Endothelial cell of umbilical vein (primary cell): ENCODE measurements at regions not wholly inside any gene's neighbourhood (a gene's known extent, or its start where the extent isn't known, plus 50 kb on each side); places are given as distances from the start of the nearest gene placed in this dataset.

ENCODE experiments used
- BruUV-seq: library from RNA; stranded (reverse); fragments of 400-500 nt; replicated peaks from 2 replicates; lab custom pipeline; 2021; lab: Mats Ljungman, UMichigan
- CTCF ChIA-PET: fragments of 300-600, 350-600 bp; sonication (Branson Sonifier 250); formaldehyde crosslinking; loops from one replicate; lab custom pipeline; 2021; ENCODE audit warnings: antibody characterized with exemption, inconsistent platforms; lab: Charles Lee
- POLR2A ChIA-PET: fragments of 300-600, 350-600 bp; sonication (Branson Sonifier 250); formaldehyde crosslinking; loops from one replicate; lab custom pipeline; 2021; ENCODE audit warnings: antibody characterized with exemption, inconsistent platforms; lab: Charles Lee
- DNase-seq: peaks from one replicate; pipeline ENCODE4 v3.0.0-alpha.2; 2011; ENCODE audit warnings: low read depth, low spot score
- FAIRE-seq: peaks from 2 replicates; lab custom pipeline; 2011; peaks lifted over from hg19 to GRCh38; lab: Jason Lieb, UNC
- H2AFZ ChIP-seq: 2 replicates; pipeline ENCODE4 v1.6.0; 2012; ENCODE audit warnings: low read depth, low read length, control low read depth, inconsistent platforms
- H3K27ac ChIP-seq: 2 replicates; pipeline ENCODE4 v1.5.1; 2011; ENCODE audit warnings: low read depth, mild to moderate bottlenecking, control low read depth, low read length, moderate library complexity; ENCODE audit not compliant: insufficient read depth
- H3K27me3 ChIP-seq, 2 experiments: 2 replicates each; pipeline versions ENCODE4 v1.6.0 to v1.6.1; 2011; ENCODE audit warnings: low read length in 2 of 2, mixed read lengths in 1 of 2; ENCODE audit not compliant: control insufficient read depth in 2 of 2, insufficient read depth in 2 of 2
- H3K36me3 ChIP-seq, 2 experiments: 2 replicates in 1 of 2; 3 replicates in 1 of 2; pipeline ENCODE4 v1.5.1; 2011; ENCODE audit warnings: low read length in 2 of 2, mild to moderate bottlenecking in 1 of 2, moderate library complexity in 1 of 2; ENCODE audit not compliant: control insufficient read depth in 2 of 2, insufficient read depth in 2 of 2; ENCODE audit errors: extremely low read depth in 1 of 2
- H3K4me1 ChIP-seq: 3 replicates; pipeline ENCODE4 v1.5.1; 2011; ENCODE audit warnings: mild to moderate bottlenecking, low read length; ENCODE audit not compliant: control insufficient read depth, insufficient read depth; ENCODE audit errors: extremely low read depth
- H3K4me2 ChIP-seq: 2 replicates; pipeline ENCODE4 v1.6.1; 2011; ENCODE audit warnings: low read length, control low read depth, mixed read lengths; ENCODE audit not compliant: insufficient read depth
- H3K4me3 ChIP-seq, 3 experiments: fragments of 200-600 bp in 1 of 3; sonication (generic), shearing (Covaris generic) in 1 of 3; replicated peaks in 1 of 3; 2 replicates each; pipeline ENCODE4 v1.5.1; 2011 to 2016; ENCODE audit warnings: control low read depth in 3 of 3, low read length in 3 of 3, mild to moderate bottlenecking in 2 of 3, inconsistent platforms in 1 of 3, low read depth in 1 of 3, moderate library complexity in 1 of 3; ENCODE audit not compliant: insufficient read depth in 1 of 3
- H3K79me2 ChIP-seq: 2 replicates; pipeline ENCODE4 v1.6.0; 2012; ENCODE audit warnings: low read length, inconsistent platforms; ENCODE audit not compliant: control insufficient read depth, insufficient read depth
- H3K9ac ChIP-seq: replicated peaks from 2 replicates; pipeline ENCODE3; 2011; ENCODE audit warnings: low read length, control low read depth; ENCODE audit not compliant: insufficient read depth; ENCODE audit errors: extremely low read depth
- H3K9me1 ChIP-seq: replicated peaks from 3 replicates; pipeline ENCODE4 v1.6.0; 2011; ENCODE audit warnings: mild to moderate bottlenecking, low read length; ENCODE audit not compliant: control insufficient read depth, insufficient read depth; ENCODE audit errors: extremely low read depth
- H3K9me3 ChIP-seq: replicated peaks from 2 replicates; pipeline ENCODE4 v1.5.1; 2012; ENCODE audit warnings: low read length, inconsistent platforms; ENCODE audit not compliant: control insufficient read depth, insufficient read depth
- H4K20me1 ChIP-seq: replicated peaks from 2 replicates; pipeline ENCODE3; 2011; ENCODE audit warnings: mild to moderate bottlenecking, low read length; ENCODE audit not compliant: control insufficient read depth, insufficient read depth; ENCODE audit errors: extremely low read depth
- CTCF ChIP-seq, 2 donors: IDR thresholded peaks; 1 replicate in 1 of 2; 2 replicates in 1 of 2; pipeline ENCODE4 v1.5.1; 2011; ENCODE audit warnings: low read length in 2 of 2, mild to moderate bottlenecking in 2 of 2, moderate library complexity in 2 of 2, control low read depth in 1 of 2, inconsistent platforms in 1 of 2, low read depth in 1 of 2; ENCODE audit not compliant: insufficient read depth in 1 of 2; ENCODE audit errors: extremely low read depth in 1 of 2
- EZH2 ChIP-seq: IDR thresholded peaks from 2 replicates; pipeline ENCODE4 v1.6.1; 2012; ENCODE audit warnings: borderline replicate concordance, low read depth, mild to moderate bottlenecking, moderate library complexity, low read length, inconsistent platforms; ENCODE audit not compliant: severe bottlenecking
- FOS ChIP-seq: IDR thresholded peaks from 2 replicates; pipeline ENCODE4 v1.6.1; 2011; ENCODE audit warnings: mild to moderate bottlenecking, low read length, moderate library complexity, borderline replicate concordance; ENCODE audit not compliant: insufficient read depth
- GATA2 ChIP-seq: IDR thresholded peaks from 2 replicates; pipeline ENCODE4 v1.7.0; 2011; ENCODE audit warnings: low read depth, mild to moderate bottlenecking, moderate library complexity, mixed read lengths, low read length; ENCODE audit not compliant: insufficient read length, insufficient read depth
- JUN ChIP-seq: IDR thresholded peaks from 2 replicates; pipeline ENCODE4 v1.6.1; 2011; ENCODE audit warnings: borderline replicate concordance, low read depth; ENCODE audit not compliant: insufficient read length, insufficient read depth
- MYC ChIP-seq: IDR thresholded peaks from one replicate; pipeline ENCODE4 v1.6.1; 2011; ENCODE audit warnings: mild to moderate bottlenecking, low read depth, low read length
- POLR2A ChIP-seq: IDR thresholded peaks from 2 replicates; pipeline ENCODE4 v1.6.1; 2012; ENCODE audit warnings: low read depth, mild to moderate bottlenecking, control low read depth, low read length
- POLR2AphosphoS5 ChIP-seq: IDR thresholded peaks from 2 replicates; pipeline ENCODE4 v1.6.1; 2012; ENCODE audit warnings: low read depth, mild to moderate bottlenecking, control low read depth, low read length, moderate library complexity; ENCODE audit not compliant: insufficient read depth
- dilution Hi-C: fragments of 300-500 bp; cut with MboI; formaldehyde crosslinking; loops from one replicate; pipeline ENCODE4 v1.15.0; 2019; ENCODE audit warnings: low sequenced_read_pairs; ENCODE audit not compliant: extremely low pct_ligation_motif_present
- intact Hi-C: fragments of 100-400 bp; cut with micrococcal nuclease; formaldehyde crosslinking; loops from one replicate; pipeline ENCODE4 v1.10.0; 2022
- TF ChIP-seq, protein P1 (sequence below): IDR thresholded peaks from 2 replicates; pipeline ENCODE4 v1.6.1; 2011; ENCODE audit not compliant: insufficient read depth, insufficient read length

GRCh38 chr11:23012930-23013329 is 152.7 kb upstream of the CCDC179 start:
- Histone ChIP-seq H3K4me3 (no peak overlapping the region), H3K9me3 (no peaks in the 10 kb centered on the region), H3K4me1 (no peaks in the 10 kb centered on the region), H2AFZ (no peak overlapping the region), H3K36me3 (no peaks in the 10 kb centered on the region), H3K27ac (no peak overlapping the region), H3K79me2 (no peaks in the 10 kb centered on the region), H3K9ac (no peak overlapping the region), H3K4me2 (no peak overlapping the region), H4K20me1 (no peaks in the 10 kb centered on the region), H3K27me3 (peaks cover 0 to 2% of the 10 kb centered on the region in 2 experiments), H3K9me1 (no peaks in the 10 kb centered on the region)
- no TSS peak for BruUV-seq
- DNase-seq, result no peak
- dilution Hi-C loops (no loop called here), intact Hi-C loops (no loop called here)
- no peak for FAIRE-seq
- ChIA-PET POLR2A (no interaction called here), CTCF (no interaction called here)
- TF ChIP-seq POLR2AphosphoS5, result no peak
- TF ChIP-seq, protein P1, sequence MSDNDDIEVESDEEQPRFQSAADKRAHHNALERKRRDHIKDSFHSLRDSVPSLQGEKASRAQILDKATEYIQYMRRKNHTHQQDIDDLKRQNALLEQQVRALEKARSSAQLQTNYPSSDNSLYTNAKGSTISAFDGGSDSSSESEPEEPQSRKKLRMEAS, result no peak
- TF ChIP-seq CTCF (IDR thresholded peaks at IDR 0.05; ENCODE audit: extremely low read depth in 1 of 2, insufficient read depth in 1 of 2, low read depth in 1 of 2, low read length in 2 of 2), result no peak
- TF ChIP-seq JUN, result no peak
- no peak for TF ChIP-seq GATA2
- TF ChIP-seq POLR2A, result no peak
- TF ChIP-seq FOS, result no peak
- TF ChIP-seq MYC, result no peak
- no peak for TF ChIP-seq EZH2
